HepG2 (cell line): ENCODE measurements at regions not wholly inside any gene's neighbourhood (a gene's known extent, or its start where the extent isn't known, plus 50 kb on each side); places are given as distances from the start of the nearest gene placed in this dataset.

Experiments
- CBFB ChIP-seq: sonication (generic); formaldehyde crosslinking; IDR thresholded peaks from 2 replicates; pipeline ENCODE4 v1.4.0; 2020; ENCODE audit warnings: missing genetic modification reagents
- CTCF ChIP-seq: sonication (generic); formaldehyde crosslinking; IDR thresholded peaks from 2 replicates; pipeline ENCODE4 v1.5.0; 2020; ENCODE audit warnings: mild to moderate bottlenecking, missing genetic modification reagents, moderate library complexity
- EP300 ChIP-seq, 3 experiments: sonication (generic) in 1 of 3; formaldehyde crosslinking in 1 of 3; IDR thresholded peaks; 2 replicates each; pipeline versions ENCODE4 v1.5.1 to v1.6.1; 2011 to 2020; ENCODE audit warnings: low read depth in 2 of 3, low read length in 2 of 3, borderline replicate concordance in 1 of 3, improper control_type of control experiment in 1 of 3, mild to moderate bottlenecking in 1 of 3, missing genetic modification reagents in 1 of 3, moderate library complexity in 1 of 3
- ETV6 ChIP-seq: sonication (generic); formaldehyde crosslinking; conservative IDR thresholded peaks from 2 replicates; pipeline ENCODE4 v1.4.0; 2020; ENCODE audit warnings: missing genetic modification reagents
- EZH2 ChIP-seq: conservative IDR thresholded peaks from 2 replicates; pipeline ENCODE4 v1.6.1; 2012; ENCODE audit warnings: mild to moderate bottlenecking, low read depth, low read length, moderate library complexity
- HNF4A ChIP-seq: sonication (generic); formaldehyde crosslinking; IDR thresholded peaks from 2 replicates; pipeline ENCODE4 v1.4.0; 2020; ENCODE audit warnings: missing genetic modification reagents
- MAX ChIP-seq: IDR thresholded peaks from 2 replicates; pipeline ENCODE4 v1.6.1; 2012; ENCODE audit warnings: inconsistent platforms
- NFATC3 ChIP-seq: sonication (generic); formaldehyde crosslinking; IDR thresholded peaks from 2 replicates; pipeline ENCODE4 v1.5.1; 2020; ENCODE audit warnings: mild to moderate bottlenecking, missing genetic modification reagents
- SIN3A ChIP-seq: IDR thresholded peaks from 2 replicates; pipeline ENCODE4 v1.6.1; 2011; ENCODE audit warnings: low read depth, mild to moderate bottlenecking, control low read depth, low read length, borderline replicate concordance
- SMC3 ChIP-seq: IDR thresholded peaks from 2 replicates; pipeline ENCODE4 v1.6.1; 2011; ENCODE audit warnings: low read length, improper control_type of control experiment
- ZFYVE20 ChIP-seq: sonication (generic); formaldehyde crosslinking; IDR thresholded peaks from 2 replicates; pipeline ENCODE4 v1.8.0; 2023; ENCODE audit warnings: low read depth, mild to moderate bottlenecking, moderate library complexity, missing genetic modification reagents, borderline replicate concordance
- ZNF24 ChIP-seq: fragments of 450-650 bp; IDR thresholded peaks from 2 replicates; pipeline ENCODE4 v1.6.1; 2017; ENCODE audit warnings: antibody characterized with exemption, mild to moderate bottlenecking
- ZNF484 ChIP-seq: sonication (generic); formaldehyde crosslinking; IDR thresholded peaks from 2 replicates; pipeline ENCODE4 v1.5.1; 2020; ENCODE audit warnings: mild to moderate bottlenecking, low read depth, missing genetic modification reagents, borderline replicate concordance
- TF ChIP-seq, protein P1 (sequence below): sonication (generic); formaldehyde crosslinking; IDR thresholded peaks from 2 replicates; pipeline ENCODE4 v1.8.1; 2023; ENCODE audit warnings: missing genetic modification reagents, inconsistent platforms, borderline replicate concordance

DNA sequence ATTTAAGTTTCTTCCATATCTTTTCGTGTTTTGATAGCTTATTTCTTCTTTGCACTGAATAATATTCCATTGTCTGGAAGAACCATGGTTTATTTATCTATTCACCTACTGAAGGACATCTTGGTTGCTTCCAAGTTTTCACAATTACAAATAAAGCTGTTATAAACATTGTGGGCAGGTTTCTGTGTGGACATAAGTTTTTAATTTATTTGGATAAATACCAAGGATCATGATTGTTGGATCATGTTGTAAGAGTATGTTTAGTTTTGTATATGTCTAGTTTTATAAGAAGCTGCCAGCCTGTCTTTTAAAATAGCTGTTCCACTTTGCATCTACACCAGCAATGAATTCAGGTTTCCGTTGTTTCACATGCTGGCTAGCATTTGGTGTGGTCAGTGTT lies 339.4 kb downstream of the CDH11 start:
- no peak for TF ChIP-seq ZFYVE20 (CRISPR knock-in tag)
- no peak for TF ChIP-seq ZNF484 (CRISPR knock-in tag)
- no peak for TF ChIP-seq EZH2
- no peak for TF ChIP-seq MAX
- no peak for TF ChIP-seq EP300 (IDR thresholded peaks at IDR 0.05; ENCODE audit: low read depth in 2 of 2, low read length in 2 of 2)
- no peak for TF ChIP-seq EP300 (CRISPR knock-in tag; IDR thresholded peaks at IDR 0.05; ENCODE audit: borderline replicate concordance)
- TF ChIP-seq, protein P1, sequence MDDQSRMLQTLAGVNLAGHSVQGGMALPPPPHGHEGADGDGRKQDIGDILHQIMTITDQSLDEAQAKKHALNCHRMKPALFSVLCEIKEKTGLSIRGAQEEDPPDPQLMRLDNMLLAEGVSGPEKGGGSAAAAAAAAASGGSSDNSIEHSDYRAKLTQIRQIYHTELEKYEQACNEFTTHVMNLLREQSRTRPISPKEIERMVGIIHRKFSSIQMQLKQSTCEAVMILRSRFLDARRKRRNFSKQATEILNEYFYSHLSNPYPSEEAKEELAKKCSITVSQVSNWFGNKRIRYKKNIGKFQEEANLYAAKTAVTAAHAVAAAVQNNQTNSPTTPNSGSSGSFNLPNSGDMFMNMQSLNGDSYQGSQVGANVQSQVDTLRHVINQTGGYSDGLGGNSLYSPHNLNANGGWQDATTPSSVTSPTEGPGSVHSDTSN (CRISPR knock-in tag) = no peak
- TF ChIP-seq ETV6 = no peak
- TF ChIP-seq SMC3 = no peak
- TF ChIP-seq HNF4A (CRISPR knock-in tag) = no peak
- TF ChIP-seq ZNF24 = no peak
- no peak for TF ChIP-seq NFATC3 (CRISPR knock-in tag)
- no peak for TF ChIP-seq CTCF (CRISPR knock-in tag)
- no peak for TF ChIP-seq CBFB (CRISPR knock-in tag)
- no peak for TF ChIP-seq SIN3A
